ENCODE measurements at regions not wholly inside any gene's neighbourhood (a gene's known extent, or its start where the extent isn't known, plus 50 kb on each side); places are given as distances from the start of the nearest gene placed in this dataset.

DNA sequence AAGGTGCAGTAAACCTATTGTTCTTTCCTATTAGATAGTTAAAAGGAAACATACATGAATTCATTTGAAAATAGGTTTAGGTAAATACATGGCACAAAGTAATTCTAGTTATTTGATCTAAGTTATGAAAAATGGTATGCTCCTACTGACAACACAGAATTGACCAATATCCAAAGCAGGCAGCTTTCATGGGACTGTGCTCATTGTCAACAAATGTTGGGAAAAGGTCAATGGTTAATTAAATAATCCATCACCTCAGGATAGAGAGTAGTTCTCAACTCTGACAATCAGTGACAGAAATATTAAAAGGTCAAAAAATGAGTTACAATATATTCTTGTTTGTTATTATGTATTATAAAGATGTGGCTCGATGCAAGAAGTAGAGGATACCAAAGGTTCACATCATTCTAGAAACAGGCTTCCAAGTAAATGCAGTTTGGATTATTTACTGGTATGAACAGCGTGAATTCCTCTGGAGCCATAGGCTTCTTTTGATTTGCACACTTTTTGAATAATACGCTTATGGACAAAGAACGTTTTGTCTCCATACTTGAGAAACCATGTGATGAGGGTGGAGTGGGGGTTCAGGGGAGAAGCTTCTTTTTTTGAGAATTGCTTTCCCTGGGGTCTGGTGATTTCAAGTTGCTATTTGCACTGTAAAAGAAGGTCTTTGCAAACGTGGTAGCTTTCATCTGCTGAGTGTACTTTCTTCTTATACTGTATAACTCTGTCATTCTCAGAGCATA is 422.0 kb upstream of the ZEB2 start:
- TF ChIP-seq, protein P1, sequence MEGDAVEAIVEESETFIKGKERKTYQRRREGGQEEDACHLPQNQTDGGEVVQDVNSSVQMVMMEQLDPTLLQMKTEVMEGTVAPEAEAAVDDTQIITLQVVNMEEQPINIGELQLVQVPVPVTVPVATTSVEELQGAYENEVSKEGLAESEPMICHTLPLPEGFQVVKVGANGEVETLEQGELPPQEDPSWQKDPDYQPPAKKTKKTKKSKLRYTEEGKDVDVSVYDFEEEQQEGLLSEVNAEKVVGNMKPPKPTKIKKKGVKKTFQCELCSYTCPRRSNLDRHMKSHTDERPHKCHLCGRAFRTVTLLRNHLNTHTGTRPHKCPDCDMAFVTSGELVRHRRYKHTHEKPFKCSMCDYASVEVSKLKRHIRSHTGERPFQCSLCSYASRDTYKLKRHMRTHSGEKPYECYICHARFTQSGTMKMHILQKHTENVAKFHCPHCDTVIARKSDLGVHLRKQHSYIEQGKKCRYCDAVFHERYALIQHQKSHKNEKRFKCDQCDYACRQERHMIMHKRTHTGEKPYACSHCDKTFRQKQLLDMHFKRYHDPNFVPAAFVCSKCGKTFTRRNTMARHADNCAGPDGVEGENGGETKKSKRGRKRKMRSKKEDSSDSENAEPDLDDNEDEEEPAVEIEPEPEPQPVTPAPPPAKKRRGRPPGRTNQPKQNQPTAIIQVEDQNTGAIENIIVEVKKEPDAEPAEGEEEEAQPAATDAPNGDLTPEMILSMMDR (IDR thresholded peaks at IDR 0.05) = no peak
- no peak for TF ChIP-seq POLR2A (IDR thresholded peaks at IDR 0.05)
